Calu3 (cell line): ENCODE measurements at regions not wholly inside any gene's neighbourhood (a gene's known extent, or its start where the extent isn't known, plus 50 kb on each side); places are given as distances from the start of the nearest gene placed in this dataset.

Experiments
- BruUV-seq: library from RNA; stranded (reverse); fragments of 400-500 nt; replicated peaks from 2 replicates; lab custom pipeline; 2021; lab: Mats Ljungman, UMichigan
- CTCF ChIA-PET: fragments of 300-600 bp; sonication (Branson Sonifier 250); formaldehyde crosslinking; loops from one replicate; lab custom pipeline; 2022; ENCODE audit warnings: antibody characterized with exemption; lab: Charles Lee
- DNase-seq: peaks from one replicate; pipeline ENCODE4 v3.0.0; 2022
- H3K27ac Mint-ChIP-seq: one replicate; pipeline ENCODE4 v1.8.0; 2022; ENCODE audit warnings: mixed read lengths; ENCODE audit not compliant: unreplicated experiment
- H3K27me3 Mint-ChIP-seq: one replicate; pipeline ENCODE4 v1.8.0; 2022; ENCODE audit warnings: mixed read lengths; ENCODE audit not compliant: unreplicated experiment
- H3K36me3 Mint-ChIP-seq: one replicate; pipeline ENCODE4 v1.8.0; 2022; ENCODE audit warnings: mild to moderate bottlenecking, moderate library complexity, mixed read lengths; ENCODE audit not compliant: insufficient read depth, unreplicated experiment
- H3K4me1 Mint-ChIP-seq: one replicate; pipeline ENCODE4 v1.8.0; 2022; ENCODE audit warnings: mild to moderate bottlenecking, low read depth, mixed read lengths; ENCODE audit not compliant: unreplicated experiment
- H3K4me3 Mint-ChIP-seq: one replicate; pipeline ENCODE4 v1.8.0; 2022; ENCODE audit warnings: mild to moderate bottlenecking, low read depth, moderate library complexity, mixed read lengths; ENCODE audit not compliant: unreplicated experiment
- H3K9me3 Mint-ChIP-seq: one replicate; pipeline ENCODE4 v1.8.0; 2022; ENCODE audit warnings: low read depth, mixed read lengths; ENCODE audit not compliant: unreplicated experiment
- intact Hi-C: fragments of 100-400 bp; cut with micrococcal nuclease; formaldehyde crosslinking; loops from one replicate; pipeline ENCODE4 v1.10.0; 2022; ENCODE audit not compliant: unreplicated experiment
- TF ChIP-seq, protein P1 (sequence below): fragments of 200-600 bp; IDR thresholded peaks from one replicate; pipeline ENCODE4 v1.8.0; 2022; ENCODE audit warnings: antibody characterized with exemption; ENCODE audit not compliant: unreplicated experiment

- intact Hi-C loops = no loop called here
- TF ChIP-seq, protein P1, sequence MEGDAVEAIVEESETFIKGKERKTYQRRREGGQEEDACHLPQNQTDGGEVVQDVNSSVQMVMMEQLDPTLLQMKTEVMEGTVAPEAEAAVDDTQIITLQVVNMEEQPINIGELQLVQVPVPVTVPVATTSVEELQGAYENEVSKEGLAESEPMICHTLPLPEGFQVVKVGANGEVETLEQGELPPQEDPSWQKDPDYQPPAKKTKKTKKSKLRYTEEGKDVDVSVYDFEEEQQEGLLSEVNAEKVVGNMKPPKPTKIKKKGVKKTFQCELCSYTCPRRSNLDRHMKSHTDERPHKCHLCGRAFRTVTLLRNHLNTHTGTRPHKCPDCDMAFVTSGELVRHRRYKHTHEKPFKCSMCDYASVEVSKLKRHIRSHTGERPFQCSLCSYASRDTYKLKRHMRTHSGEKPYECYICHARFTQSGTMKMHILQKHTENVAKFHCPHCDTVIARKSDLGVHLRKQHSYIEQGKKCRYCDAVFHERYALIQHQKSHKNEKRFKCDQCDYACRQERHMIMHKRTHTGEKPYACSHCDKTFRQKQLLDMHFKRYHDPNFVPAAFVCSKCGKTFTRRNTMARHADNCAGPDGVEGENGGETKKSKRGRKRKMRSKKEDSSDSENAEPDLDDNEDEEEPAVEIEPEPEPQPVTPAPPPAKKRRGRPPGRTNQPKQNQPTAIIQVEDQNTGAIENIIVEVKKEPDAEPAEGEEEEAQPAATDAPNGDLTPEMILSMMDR = no peak
- CTCF ChIA-PET = no interaction called here
- no peaks in the 10 kb centered on the region for H3K4me1 Mint-ChIP-seq
- no peak overlapping the region for H3K4me3 Mint-ChIP-seq
- no peak for DNase-seq
- no peaks in the 10 kb centered on the region for H3K27me3 Mint-ChIP-seq
- H3K9me3 Mint-ChIP-seq = peaks cover 5% of the 10 kb centered on the region
- BruUV-seq = no TSS peak
- no peaks in the 10 kb centered on the region for H3K36me3 Mint-ChIP-seq
- no peak overlapping the region for H3K27ac Mint-ChIP-seq
Measured at GRCh38 chr13:54317722-54318121, 1289.1 kb downstream of the OLFM4 start.

GRCh38 chr13:54337540-54337939 is 1308.9 kb downstream of the OLFM4 start:
- no peaks in the 10 kb centered on the region for H3K27me3 Mint-ChIP-seq
- TF ChIP-seq, protein P1 = no peak
- DNase-seq = no peak
- H3K27ac Mint-ChIP-seq = no peak overlapping the region
- H3K4me3 Mint-ChIP-seq = no peak overlapping the region
- CTCF ChIA-PET = no interaction called here
- H3K4me1 Mint-ChIP-seq = no peaks in the 10 kb centered on the region
- no peaks in the 10 kb centered on the region for H3K36me3 Mint-ChIP-seq
- intact Hi-C loops = no loop called here
- BruUV-seq = no TSS peak
- peaks cover 10% of the 10 kb centered on the region for H3K9me3 Mint-ChIP-seq

DNA sequence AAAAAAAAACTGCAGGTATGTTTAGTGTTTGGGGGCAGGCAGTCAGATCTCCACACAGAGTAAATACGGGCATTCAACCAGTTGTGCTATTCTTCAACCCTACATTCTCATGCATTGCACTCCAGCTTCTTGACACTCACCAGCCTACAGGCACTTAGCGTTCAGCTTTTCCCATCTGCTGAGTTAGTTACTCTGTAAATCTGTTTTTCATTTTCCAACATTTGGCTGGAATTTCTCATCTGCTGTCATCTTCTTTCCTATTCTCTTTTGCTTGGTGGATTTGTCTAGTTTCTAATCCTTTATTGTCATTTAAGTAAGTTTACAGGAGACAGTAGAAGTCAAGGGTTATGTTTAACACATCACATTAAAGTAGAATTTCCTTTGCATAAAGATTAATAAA is 1318.9 kb downstream of the OLFM4 start:
- H3K36me3 Mint-ChIP-seq = no peaks in the 10 kb centered on the region
- peaks cover 12% of the 10 kb centered on the region for H3K9me3 Mint-ChIP-seq
- intact Hi-C loops = no loop called here
- H3K4me1 Mint-ChIP-seq = no peaks in the 10 kb centered on the region
- no peak overlapping the region for H3K27ac Mint-ChIP-seq
- CTCF ChIA-PET = interaction anchor here (0.7 kb wide), 1 partner anchor 1113 kb away, joined by 10 read pairs; no protein-coding TSS in a partner anchor
- BruUV-seq = no TSS peak
- TF ChIP-seq, protein P1 = no peak
- no peak for DNase-seq
- no peak overlapping the region for H3K4me3 Mint-ChIP-seq
- no peaks in the 10 kb centered on the region for H3K27me3 Mint-ChIP-seq

DNA sequence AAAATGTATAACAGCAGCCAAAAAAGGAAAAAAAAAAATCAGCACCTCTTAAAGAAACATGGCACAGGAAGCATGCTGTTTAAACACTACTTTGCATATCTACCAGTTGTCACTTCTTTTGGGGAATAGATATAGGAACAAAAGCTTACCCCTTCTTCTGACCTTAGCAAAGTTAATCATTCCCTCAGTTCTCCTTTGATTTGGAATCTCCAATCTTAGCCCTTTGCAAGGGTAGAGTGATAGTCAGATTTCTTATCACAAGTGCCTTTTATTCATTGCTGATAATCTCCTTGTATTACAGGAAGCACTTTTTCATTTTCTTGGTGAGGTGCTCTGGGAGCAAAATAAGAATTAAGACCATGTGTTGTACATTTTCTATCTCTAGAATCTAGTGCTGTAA is 1327.6 kb downstream of the OLFM4 start:
- H3K4me1 Mint-ChIP-seq = no peaks in the 10 kb centered on the region
- DNase-seq = no peak
- CTCF ChIA-PET = no interaction called here

More for the DNA sequence above, 1327.6 kb downstream of the OLFM4 start:
- Mint-ChIP-seq H3K4me3 (no peak overlapping the region), H3K9me3 (peaks cover 2% of the 10 kb centered on the region), H3K36me3 (no peaks in the 10 kb centered on the region), H3K27me3 (no peaks in the 10 kb centered on the region), H3K27ac (no peak overlapping the region)
- no TSS peak for BruUV-seq
- TF ChIP-seq, protein P1 = no peak
- intact Hi-C loops = no loop called here
